Keratinocyte (primary cell): ENCODE measurements at regions not wholly inside any gene's neighbourhood (a gene's known extent, or its start where the extent isn't known, plus 50 kb on each side); places are given as distances from the start of the nearest gene placed in this dataset.

Experiments used
- DNase-seq: peaks from one replicate; pipeline ENCODE4 v3.0.0-alpha.2; 2011; ENCODE audit warnings: low read depth, missing footprints, low spot score
- FAIRE-seq: peaks from 2 replicates; lab custom pipeline; 2011; peaks lifted over from hg19 to GRCh38; lab: Jason Lieb, UNC
- H2AFZ ChIP-seq: 2 replicates; pipeline ENCODE4 v1.6.0; 2012; ENCODE audit warnings: low read length, control low read depth, inconsistent platforms; ENCODE audit not compliant: control insufficient read depth
- H3K27ac ChIP-seq: 2 replicates; pipeline ENCODE4 v1.5.1; 2011; ENCODE audit warnings: low read length; ENCODE audit not compliant: control insufficient read depth, insufficient read depth
- H3K27me3 ChIP-seq: 3 replicates; pipeline ENCODE4 v1.6.0; 2011; ENCODE audit warnings: low read length; ENCODE audit not compliant: control insufficient read depth, insufficient read depth; ENCODE audit errors: extremely low read depth
- H3K36me3 ChIP-seq, 2 experiments: 2 replicates in 1 of 2; 3 replicates in 1 of 2; pipeline ENCODE4 v1.5.1; 2011; ENCODE audit warnings: low read length in 2 of 2, mild to moderate bottlenecking in 1 of 2; ENCODE audit not compliant: control insufficient read depth in 2 of 2, insufficient read depth in 2 of 2; ENCODE audit errors: extremely low read depth in 1 of 2
- H3K4me1 ChIP-seq: 3 replicates; pipeline ENCODE4 v1.5.1; 2011; ENCODE audit warnings: low read length; ENCODE audit not compliant: control insufficient read depth, insufficient read depth; ENCODE audit errors: extremely low read depth
- H3K4me2 ChIP-seq: 3 replicates; pipeline ENCODE4 v1.6.0; 2011; ENCODE audit warnings: low read depth, low read length; ENCODE audit not compliant: control insufficient read depth, insufficient read depth; ENCODE audit errors: extremely low read depth
- H3K4me3 ChIP-seq, 3 experiments: fragments of 200-600 bp in 1 of 3; sonication (generic) in 1 of 3; 2 replicates in 2 of 3; 3 replicates in 1 of 3; pipeline ENCODE4 v1.5.1; 2011 to 2016; ENCODE audit warnings: low read length in 3 of 3, mild to moderate bottlenecking in 3 of 3, control low read depth in 2 of 3, inconsistent platforms in 1 of 3, low read depth in 1 of 3, mixed read lengths in 1 of 3, mixed run types in 1 of 3, moderate library complexity in 1 of 3; ENCODE audit not compliant: control insufficient read depth in 2 of 3, insufficient read depth in 2 of 3; ENCODE audit errors: extremely low read depth in 1 of 3
- H3K79me2 ChIP-seq: 2 replicates; pipeline ENCODE4 v1.6.0; 2012; ENCODE audit warnings: low read length; ENCODE audit not compliant: control insufficient read depth, insufficient read depth
- H3K9ac ChIP-seq: 3 replicates; pipeline ENCODE4 v1.6.0; 2011; ENCODE audit warnings: low read length; ENCODE audit not compliant: control insufficient read depth, insufficient read depth; ENCODE audit errors: extremely low read depth
- H3K9me1 ChIP-seq: 3 replicates; pipeline ENCODE4 v1.6.0; 2011; ENCODE audit warnings: low read length; ENCODE audit not compliant: control insufficient read depth, insufficient read depth; ENCODE audit errors: extremely low read depth
- H3K9me3 ChIP-seq: 2 replicates; pipeline ENCODE4 v1.5.1; 2012; ENCODE audit warnings: low read depth, low read length; ENCODE audit not compliant: control insufficient read depth
- H4K20me1 ChIP-seq: 3 replicates; pipeline ENCODE4 v1.6.0; 2011; ENCODE audit warnings: low read length; ENCODE audit not compliant: control insufficient read depth, insufficient read depth; ENCODE audit errors: extremely low read depth
- EZH2 ChIP-seq: IDR thresholded peaks from one replicate; pipeline ENCODE4 v1.6.1; 2012; ENCODE audit warnings: inconsistent platforms, mild to moderate bottlenecking, low read length, moderate library complexity
- dilution Hi-C: fragments of 300-500 bp; cut with MboI; formaldehyde crosslinking; loops from one replicate; pipeline ENCODE4 v1.7.0; 2020; ENCODE audit warnings: low sequenced_read_pairs; ENCODE audit not compliant: extremely low pct_ligation_motif_present
- TF ChIP-seq, protein P1 (sequence below), 3 experiments: IDR thresholded peaks in 1 of 3; conservative IDR thresholded peaks in 1 of 3; optimal IDR thresholded peaks in 1 of 3; 2 replicates in 2 of 3; 3 replicates in 1 of 3; pipeline versions ENCODE3 to v1.5.1; 2011; ENCODE audit warnings: low read length in 3 of 3, mild to moderate bottlenecking in 3 of 3, moderate library complexity in 2 of 3, control low read depth in 1 of 3, inconsistent platforms in 1 of 3; ENCODE audit not compliant: insufficient read depth in 2 of 3; ENCODE audit errors: extremely low read depth in 1 of 3

- Histone ChIP-seq H3K9me1 (no peaks in the 10 kb centered on the region), H2AFZ (no peak overlapping the region), H3K9me3 (no peaks in the 10 kb centered on the region), H3K36me3 (no peaks in the 10 kb centered on the region), H3K27ac (peak overlapping the region; percentile 40), H3K9ac (no peak overlapping the region), H3K4me1 (peaks cover 17% of the 10 kb centered on the region), H3K27me3 (no peaks in the 10 kb centered on the region), H3K79me2 (no peaks in the 10 kb centered on the region), H3K4me2 (no peak overlapping the region), H4K20me1 (no peaks in the 10 kb centered on the region), H3K4me3 (no peak overlapping the region)
- no peak for TF ChIP-seq EZH2
- TF ChIP-seq, protein P1, sequence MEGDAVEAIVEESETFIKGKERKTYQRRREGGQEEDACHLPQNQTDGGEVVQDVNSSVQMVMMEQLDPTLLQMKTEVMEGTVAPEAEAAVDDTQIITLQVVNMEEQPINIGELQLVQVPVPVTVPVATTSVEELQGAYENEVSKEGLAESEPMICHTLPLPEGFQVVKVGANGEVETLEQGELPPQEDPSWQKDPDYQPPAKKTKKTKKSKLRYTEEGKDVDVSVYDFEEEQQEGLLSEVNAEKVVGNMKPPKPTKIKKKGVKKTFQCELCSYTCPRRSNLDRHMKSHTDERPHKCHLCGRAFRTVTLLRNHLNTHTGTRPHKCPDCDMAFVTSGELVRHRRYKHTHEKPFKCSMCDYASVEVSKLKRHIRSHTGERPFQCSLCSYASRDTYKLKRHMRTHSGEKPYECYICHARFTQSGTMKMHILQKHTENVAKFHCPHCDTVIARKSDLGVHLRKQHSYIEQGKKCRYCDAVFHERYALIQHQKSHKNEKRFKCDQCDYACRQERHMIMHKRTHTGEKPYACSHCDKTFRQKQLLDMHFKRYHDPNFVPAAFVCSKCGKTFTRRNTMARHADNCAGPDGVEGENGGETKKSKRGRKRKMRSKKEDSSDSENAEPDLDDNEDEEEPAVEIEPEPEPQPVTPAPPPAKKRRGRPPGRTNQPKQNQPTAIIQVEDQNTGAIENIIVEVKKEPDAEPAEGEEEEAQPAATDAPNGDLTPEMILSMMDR (optimal IDR thresholded peaks at IDR 0.05 in 1 of 3, IDR thresholded peaks at IDR 0.05 in 1 of 3, conservative IDR thresholded peaks at IDR 0.05 in 1 of 3; ENCODE audit: extremely low read depth in 1 of 3, insufficient read depth in 2 of 3, low read length in 3 of 3), result no peak
- FAIRE-seq, result peak; percentile 67
- dilution Hi-C loops, result no loop called here
- peak; percentile 50 for DNase-seq
These were observed 530.4 kb upstream of the BTBD3 start for GRCh38 chr20:11387189-11387754.

DNA sequence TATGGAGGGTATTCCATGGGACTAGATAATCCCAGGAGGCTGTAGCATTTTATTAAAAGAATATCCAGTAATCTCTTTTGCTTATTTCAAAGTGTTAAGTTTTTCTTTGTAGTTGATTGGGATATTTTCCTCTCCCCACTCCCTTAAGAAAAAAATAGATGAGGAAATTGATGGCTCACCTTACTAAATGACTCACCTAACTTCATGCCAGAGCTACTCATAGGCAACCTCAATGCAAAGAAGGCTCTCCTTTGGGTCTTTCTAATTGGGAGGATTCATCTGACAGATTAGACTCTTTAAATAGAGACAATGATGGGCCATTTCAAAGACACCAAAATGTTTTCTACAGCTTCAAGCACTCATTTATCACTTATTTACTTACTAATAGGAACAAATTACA is 528.5 kb upstream of the BTBD3 start:
- Histone ChIP-seq H3K27ac (peak overlapping the region; percentile 58), H3K9ac (no peak overlapping the region), H3K79me2 (no peaks in the 10 kb centered on the region), H4K20me1 (no peaks in the 10 kb centered on the region), H3K9me1 (no peaks in the 10 kb centered on the region), H3K9me3 (no peaks in the 10 kb centered on the region), H3K27me3 (no peaks in the 10 kb centered on the region), H3K4me3 (no peak overlapping the region), H2AFZ (peak overlapping the region; percentile 7), H3K4me2 (peak overlapping the region; percentile 25), H3K36me3 (no peaks in the 10 kb centered on the region), H3K4me1 (peaks cover 21% of the 10 kb centered on the region)
- dilution Hi-C loops, result no loop called here
- FAIRE-seq (peak; percentile 87), DNase-seq (peak; percentile 33)
- no peak for TF ChIP-seq EZH2
- TF ChIP-seq, protein P1 (optimal IDR thresholded peaks at IDR 0.05 in 1 of 3, IDR thresholded peaks at IDR 0.05 in 1 of 3, conservative IDR thresholded peaks at IDR 0.05 in 1 of 3; ENCODE audit: extremely low read depth in 1 of 3, insufficient read depth in 2 of 3, low read length in 3 of 3), result no peak
